CD8-positive, alpha-beta memory T cell (primary cell): ENCODE measurements at regions not wholly inside any gene's neighbourhood (a gene's known extent, or its start where the extent isn't known, plus 50 kb on each side); places are given as distances from the start of the nearest gene placed in this dataset.

Experiments
- CTCF ChIA-PET: fragments of 350-600 bp; sonication (Branson Sonifier 250); formaldehyde crosslinking; loops from one replicate; lab custom pipeline; 2021; ENCODE audit warnings: antibody characterized with exemption; lab: Charles Lee
- POLR2A ChIA-PET: fragments of 350-600 bp; sonication (Branson Sonifier 250); formaldehyde crosslinking; loops from one replicate; lab custom pipeline; 2021; ENCODE audit warnings: antibody characterized with exemption; lab: Charles Lee
- DNase-seq, 5 donors: peaks; one replicate each; pipeline versions ENCODE4 v3.0.0 to v3.0.0-alpha.2; 2020 to 2022; ENCODE audit warnings: mixed read lengths in 1 of 5
- H3K27ac ChIP-seq: one replicate; pipeline ENCODE4 v1.7.0; 2013; ENCODE audit warnings: low read depth, mild to moderate bottlenecking, low read length, moderate library complexity
- H3K27me3 ChIP-seq: 2 replicates; pipeline ENCODE4 v1.7.0; 2013; ENCODE audit warnings: low read length, mild to moderate bottlenecking; ENCODE audit not compliant: insufficient read depth, poor library complexity, severe bottlenecking
- H3K36me3 ChIP-seq: 2 replicates; pipeline ENCODE4 v1.7.0; 2013; ENCODE audit warnings: mild to moderate bottlenecking, low read length, moderate library complexity; ENCODE audit not compliant: insufficient read depth
- H3K4me1 ChIP-seq: 2 replicates; pipeline ENCODE4 v1.7.0; 2013; ENCODE audit warnings: mild to moderate bottlenecking, low read length, moderate library complexity; ENCODE audit not compliant: insufficient read depth
- H3K4me3 ChIP-seq: 2 replicates; pipeline ENCODE4 v1.7.0; 2013; ENCODE audit warnings: mild to moderate bottlenecking, low read length
- H3K9me3 ChIP-seq: 2 replicates; pipeline ENCODE4 v1.7.0; 2013; ENCODE audit warnings: mild to moderate bottlenecking, low read length
- H3K27ac Mint-ChIP-seq, 8 donors: one replicate each; pipeline ENCODE4 v1.8.0; 2020 to 2021; ENCODE audit warnings: mixed read lengths in 8 of 8, mild to moderate bottlenecking in 6 of 8, inconsistent platforms in 3 of 8, moderate library complexity in 3 of 8
- H3K27me3 Mint-ChIP-seq, 2 donors: one replicate each; pipeline ENCODE4 v1.8.0; 2020 to 2021; ENCODE audit warnings: mixed read lengths in 2 of 2, mild to moderate bottlenecking in 1 of 2, moderate library complexity in 1 of 2
- H3K36me3 Mint-ChIP-seq, 3 donors: one replicate each; pipeline ENCODE4 v1.8.0; 2020 to 2021; ENCODE audit warnings: mixed read lengths in 3 of 3, inconsistent platforms in 1 of 3, mild to moderate bottlenecking in 1 of 3
- H3K4me1 Mint-ChIP-seq, 3 donors: one replicate each; pipeline ENCODE4 v1.8.0; 2020 to 2021; ENCODE audit warnings: mixed read lengths in 3 of 3, inconsistent platforms in 1 of 3, mild to moderate bottlenecking in 1 of 3
- H3K4me3 Mint-ChIP-seq, 7 donors: one replicate each; pipeline ENCODE4 v1.8.0; 2020 to 2021; ENCODE audit warnings: mixed read lengths in 7 of 7, mild to moderate bottlenecking in 6 of 7, moderate library complexity in 4 of 7, inconsistent platforms in 2 of 7
- H3K9me3 Mint-ChIP-seq, 5 donors: one replicate each; pipeline ENCODE4 v1.8.0; 2020 to 2022; ENCODE audit warnings: mixed read lengths in 5 of 5, mild to moderate bottlenecking in 3 of 5, moderate library complexity in 2 of 5, inconsistent platforms in 1 of 5

DNA sequence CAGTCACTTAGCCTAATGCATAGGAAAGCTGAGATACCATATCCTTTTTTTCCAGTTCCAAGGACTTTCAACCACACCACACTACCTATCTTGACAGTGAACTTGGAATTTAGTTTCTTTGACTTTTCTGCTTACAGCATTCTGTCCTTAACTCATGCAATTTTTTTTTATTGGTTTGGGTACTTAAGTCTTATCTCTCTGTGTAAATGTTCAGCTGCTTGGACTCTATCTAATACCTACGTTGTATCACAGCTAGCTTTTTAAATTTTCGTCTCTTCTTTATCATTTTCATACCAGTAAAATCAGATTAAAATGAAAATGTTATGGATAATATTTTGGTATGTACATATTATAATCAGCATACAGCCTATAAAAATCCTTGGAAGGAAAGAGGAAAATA, 106.9 kb upstream of the ADGRF1 start:
- Histone ChIP-seq H3K9me3 (no peaks in the 10 kb centered on the region), H3K36me3 (no peaks in the 10 kb centered on the region), H3K27ac (no peak overlapping the region), H3K27me3 (no peaks in the 10 kb centered on the region), H3K4me1 (no peaks in the 10 kb centered on the region), H3K4me3 (no peak overlapping the region)
- DNase-seq: no peak
- POLR2A ChIA-PET: no interaction called here
- Mint-ChIP-seq H3K4me1 (no peaks in the 10 kb centered on the region), H3K9me3 (peaks cover 0 to 7% (median 0%) of the 10 kb centered on the region in 5 donors), H3K27me3 (peaks cover 2 to 14% of the 10 kb centered on the region in 2 donors), H3K27ac (no peak overlapping the region), H3K4me3 (no peak overlapping the region), H3K36me3 (no peaks in the 10 kb centered on the region)
- CTCF ChIA-PET: no interaction called here

GRCh38 chr6:47147836-47148344, 105.8 kb upstream of the ADGRF1 start:
- Mint-ChIP-seq H3K36me3 (no peaks in the 10 kb centered on the region), H3K27me3 (peaks cover 2 to 12% of the 10 kb centered on the region in 2 donors), H3K27ac (no peak overlapping the region), H3K4me1 (no peaks in the 10 kb centered on the region), H3K9me3 (peaks cover 0 to 7% (median 0%) of the 10 kb centered on the region in 5 donors), H3K4me3 (no peak overlapping the region)
- Histone ChIP-seq H3K4me3 (no peak overlapping the region), H3K27me3 (no peaks in the 10 kb centered on the region), H3K4me1 (no peaks in the 10 kb centered on the region), H3K27ac (no peak overlapping the region), H3K36me3 (no peaks in the 10 kb centered on the region), H3K9me3 (no peaks in the 10 kb centered on the region)
- ChIA-PET CTCF (no interaction called here), POLR2A (no interaction called here)
- no peak for DNase-seq

- Mint-ChIP-seq H3K27me3 (peaks cover 2 to 12% of the 10 kb centered on the region in 2 donors), H3K4me1 (no peaks in the 10 kb centered on the region), H3K9me3 (peaks cover 0 to 7% (median 0%) of the 10 kb centered on the region in 5 donors), H3K4me3 (no peak overlapping the region), H3K36me3 (no peaks in the 10 kb centered on the region), H3K27ac (no peak overlapping the region)
- H3K27ac ChIP-seq: no peak overlapping the region
- no peak overlapping the region for H3K4me3 ChIP-seq
- POLR2A ChIA-PET: no interaction called here
- CTCF ChIA-PET: no interaction called here
- no peaks in the 10 kb centered on the region for H3K36me3 ChIP-seq
- DNase-seq: no peak
- H3K4me1 ChIP-seq: no peaks in the 10 kb centered on the region
- no peaks in the 10 kb centered on the region for H3K9me3 ChIP-seq
- no peaks in the 10 kb centered on the region for H3K27me3 ChIP-seq
Measured at GRCh38 chr6:47147175-47147727, 105.1 kb upstream of the ADGRF1 start.

- no peak for DNase-seq
- Mint-ChIP-seq H3K27me3 (peaks cover 2 to 12% of the 10 kb centered on the region in 2 donors), H3K27ac (no peak overlapping the region), H3K4me3 (no peak overlapping the region), H3K9me3 (peaks cover 0 to 7% (median 0%) of the 10 kb centered on the region in 5 donors), H3K4me1 (no peaks in the 10 kb centered on the region), H3K36me3 (no peaks in the 10 kb centered on the region)
- H3K27me3 ChIP-seq: no peaks in the 10 kb centered on the region
- no peaks in the 10 kb centered on the region for H3K9me3 ChIP-seq
- no peak overlapping the region for H3K27ac ChIP-seq
- ChIA-PET CTCF (no interaction called here), POLR2A (no interaction called here)
- H3K36me3 ChIP-seq: no peaks in the 10 kb centered on the region
- H3K4me3 ChIP-seq: no peak overlapping the region
- no peaks in the 10 kb centered on the region for H3K4me1 ChIP-seq
Measured at GRCh38 chr6:47146431-47147174, 104.5 kb upstream of the ADGRF1 start.

DNA sequence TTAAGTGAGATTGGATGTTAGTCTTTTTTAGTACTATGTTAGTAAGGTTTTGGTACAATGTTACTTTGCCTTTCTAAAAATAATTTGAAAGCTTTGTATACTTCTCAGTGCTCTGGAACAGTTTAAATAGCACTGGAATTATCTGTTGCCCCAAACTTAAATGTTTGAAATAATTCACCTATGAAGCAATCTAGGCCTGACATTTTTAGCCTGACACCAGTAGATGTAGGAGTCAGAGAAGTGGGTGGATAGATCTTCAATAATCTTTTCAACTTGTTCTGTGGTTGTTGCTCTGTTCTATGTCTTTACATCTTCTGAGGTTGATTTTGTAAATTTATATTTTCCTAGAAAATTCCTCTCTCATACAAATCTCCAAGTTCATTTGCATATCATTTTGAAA, 103.1 kb upstream of the ADGRF1 start:
- Mint-ChIP-seq H3K4me1 (no peaks in the 10 kb centered on the region), H3K36me3 (no peaks in the 10 kb centered on the region), H3K4me3 (no peak overlapping the region), H3K27me3 (peaks cover 0 to 8% of the 10 kb centered on the region in 2 donors), H3K27ac (no peak overlapping the region), H3K9me3 (peaks cover 0 to 7% (median 0%) of the 10 kb centered on the region in 5 donors)
- Histone ChIP-seq H3K4me1 (no peaks in the 10 kb centered on the region), H3K9me3 (no peaks in the 10 kb centered on the region), H3K4me3 (no peak overlapping the region), H3K27me3 (no peaks in the 10 kb centered on the region), H3K36me3 (no peaks in the 10 kb centered on the region), H3K27ac (no peak overlapping the region)
- no peak for DNase-seq
- POLR2A ChIA-PET: no interaction called here
- CTCF ChIA-PET: no interaction called here

DNA sequence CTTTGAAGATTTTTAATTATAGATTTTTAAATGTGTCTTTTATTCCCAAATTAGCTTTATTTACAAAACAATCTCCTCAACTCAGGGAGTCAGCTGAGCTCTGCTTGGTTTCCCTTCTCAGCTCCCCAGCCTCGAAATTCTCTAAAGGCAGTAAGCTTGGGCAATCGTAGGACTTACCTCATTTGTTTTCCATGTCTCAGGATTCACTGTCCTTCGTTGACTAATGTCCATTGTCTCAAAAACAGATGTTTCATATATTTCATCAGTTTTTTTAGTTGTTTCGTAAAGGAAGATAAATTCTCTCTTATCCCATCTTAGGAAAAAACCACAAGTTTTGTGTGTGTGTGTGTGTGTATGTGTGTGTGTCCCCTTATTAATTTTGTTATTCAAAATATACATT, 102.2 kb upstream of the ADGRF1 start:
- no peaks in the 10 kb centered on the region for H3K36me3 Mint-ChIP-seq
- CTCF ChIA-PET: no interaction called here
- H3K9me3 Mint-ChIP-seq: peaks cover 0 to 1% (median 0%) of the 10 kb centered on the region in 5 donors

DNA sequence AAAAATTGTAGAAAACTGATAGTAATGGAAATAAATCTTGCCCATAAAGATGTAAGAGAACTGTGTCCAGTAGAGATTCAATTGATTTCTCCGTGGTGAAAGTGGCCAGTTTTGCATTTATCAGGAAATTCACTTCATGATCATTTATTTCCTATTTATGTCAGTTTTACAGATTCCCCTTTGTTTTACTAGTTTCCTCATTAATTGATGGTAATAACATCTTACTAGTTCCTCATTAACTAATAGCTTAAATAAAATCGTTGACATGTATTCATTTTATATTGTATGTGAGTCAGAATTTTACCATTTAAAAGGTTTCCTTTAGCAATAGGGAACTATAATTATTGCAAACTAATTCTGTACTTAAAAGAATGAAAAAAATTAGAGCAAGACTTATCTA, 99.8 kb upstream of the ADGRF1 start:
- Histone ChIP-seq H3K9me3 (no peaks in the 10 kb centered on the region), H3K36me3 (no peaks in the 10 kb centered on the region), H3K4me1 (no peaks in the 10 kb centered on the region), H3K4me3 (no peak overlapping the region), H3K27ac (no peak overlapping the region), H3K27me3 (no peaks in the 10 kb centered on the region)
- Mint-ChIP-seq H3K27me3 (peaks cover 0 to 6% of the 10 kb centered on the region in 2 donors), H3K9me3 (peaks cover 0 to 3% (median 0%) of the 10 kb centered on the region in 5 donors), H3K4me1 (no peaks in the 10 kb centered on the region), H3K27ac (no peak overlapping the region), H3K36me3 (no peaks in the 10 kb centered on the region), H3K4me3 (no peak overlapping the region)
- DNase-seq: no peak
- POLR2A ChIA-PET: no interaction called here
- CTCF ChIA-PET: no interaction called here

More for the DNA sequence above, 102.2 kb upstream of the ADGRF1 start:
- Histone ChIP-seq H3K9me3 (no peaks in the 10 kb centered on the region), H3K27ac (no peak overlapping the region), H3K4me3 (no peak overlapping the region), H3K36me3 (no peaks in the 10 kb centered on the region), H3K4me1 (no peaks in the 10 kb centered on the region), H3K27me3 (no peaks in the 10 kb centered on the region)
- no peak for DNase-seq
- Mint-ChIP-seq H3K27me3 (peaks cover 0 to 8% of the 10 kb centered on the region in 2 donors), H3K27ac (no peak overlapping the region), H3K4me1 (no peaks in the 10 kb centered on the region), H3K4me3 (no peak overlapping the region)
- POLR2A ChIA-PET: no interaction called here

GRCh38 chr6:47141171-47141570, 99.0 kb upstream of the ADGRF1 start:
- CTCF ChIA-PET: no interaction called here

More at GRCh38 chr6:47141171-47141570, 99.0 kb upstream of the ADGRF1 start:
- H3K4me3 Mint-ChIP-seq: no peak overlapping the region
- Histone ChIP-seq H3K27me3 (no peaks in the 10 kb centered on the region), H3K4me1 (no peaks in the 10 kb centered on the region), H3K9me3 (no peaks in the 10 kb centered on the region), H3K27ac (no peak overlapping the region), H3K36me3 (no peaks in the 10 kb centered on the region), H3K4me3 (no peak overlapping the region)
- DNase-seq: no peak
- H3K36me3 Mint-ChIP-seq: no peaks in the 10 kb centered on the region
- H3K9me3 Mint-ChIP-seq: peaks cover 0 to 2% (median 0%) of the 10 kb centered on the region in 5 donors
- H3K27me3 Mint-ChIP-seq: no peaks in the 10 kb centered on the region
- no peaks in the 10 kb centered on the region for H3K4me1 Mint-ChIP-seq
- POLR2A ChIA-PET: no interaction called here
- no peak overlapping the region for H3K27ac Mint-ChIP-seq
